ENCODE measurements at regions not wholly inside any gene's neighbourhood (a gene's known extent, or its start where the extent isn't known, plus 50 kb on each side); places are given as distances from the start of the nearest gene placed in this dataset.
"Not testable (repeated sequence)": the region's sequence is repeated elsewhere in the genome, so short reads cannot be mapped to it uniquely, and the experiment has no call there.

DNA sequence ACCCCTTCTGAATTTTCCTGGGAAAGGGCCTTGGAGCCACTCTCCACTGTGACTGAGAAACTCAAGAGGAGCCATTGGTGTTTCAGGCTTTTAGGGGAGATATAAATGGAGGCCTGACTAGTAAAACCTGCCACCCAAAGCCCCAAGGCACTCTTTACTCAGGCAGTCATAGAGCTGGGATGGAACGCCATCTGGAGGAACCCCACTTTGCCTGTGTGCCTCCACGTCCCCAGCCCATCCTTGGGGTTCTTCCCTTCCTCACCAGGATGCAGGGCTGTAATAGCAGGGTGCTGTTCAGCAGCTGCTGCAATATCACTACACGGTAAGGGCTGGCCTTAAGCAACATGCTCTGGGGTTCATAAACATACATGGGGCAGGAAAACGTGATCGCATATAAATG is 232.6 kb downstream of the BAMBI start:
- no peaks in the 10 kb centered on the region for H3K36me3 Mint-ChIP-seq
- no peaks in the 10 kb centered on the region for H3K4me1 Mint-ChIP-seq
- H3K27ac Mint-ChIP-seq = no peak overlapping the region
- H3K27me3 Mint-ChIP-seq = no peaks in the 10 kb centered on the region
- no peaks in the 10 kb centered on the region for H3K9me3 Mint-ChIP-seq
- H3K4me3 Mint-ChIP-seq = no peak overlapping the region

DNA sequence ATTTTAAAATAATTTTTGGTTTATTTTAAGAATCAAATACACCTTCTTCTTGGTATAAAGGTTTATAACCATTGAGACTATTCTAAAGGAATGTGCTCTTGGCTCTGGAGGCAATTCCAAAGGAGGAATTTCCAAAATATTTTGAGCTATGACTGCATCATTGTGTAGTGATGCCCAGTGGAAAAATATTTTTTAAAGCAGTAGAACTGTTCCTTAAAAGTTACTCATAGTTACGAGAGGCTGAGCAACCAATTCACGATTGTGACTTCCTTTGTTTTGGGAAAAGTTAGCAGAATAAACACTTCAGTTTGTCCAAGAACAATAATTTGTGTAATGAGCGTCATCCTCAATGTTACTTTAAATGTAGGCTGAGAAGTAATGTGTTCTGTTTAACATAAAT is 233.6 kb downstream of the BAMBI start:
- no peaks in the 10 kb centered on the region for H3K36me3 Mint-ChIP-seq
- no peak overlapping the region for H3K27ac Mint-ChIP-seq
- no peaks in the 10 kb centered on the region for H3K4me1 Mint-ChIP-seq
- no peaks in the 10 kb centered on the region for H3K27me3 Mint-ChIP-seq
- H3K9me3 Mint-ChIP-seq = no peaks in the 10 kb centered on the region
- no peak overlapping the region for H3K4me3 Mint-ChIP-seq

DNA sequence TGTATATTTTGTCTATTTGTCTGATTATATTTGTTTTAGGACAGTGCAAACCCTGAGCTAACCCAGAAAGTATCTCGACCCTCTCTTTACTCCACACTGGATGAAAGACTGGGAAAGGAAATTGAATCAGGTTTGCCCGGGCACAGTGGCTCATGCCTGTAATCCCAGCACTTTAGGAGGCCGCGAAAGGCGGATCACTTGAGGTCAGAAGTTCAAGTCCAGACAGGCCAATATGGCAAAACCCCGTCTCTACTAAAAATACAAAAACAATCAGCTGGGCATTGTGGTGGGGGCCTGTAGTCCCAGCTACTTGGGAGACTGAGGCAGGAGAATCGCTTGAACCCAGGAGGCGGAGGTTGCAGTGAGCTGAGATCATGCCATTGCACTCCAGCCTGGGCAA is 234.2 kb downstream of the BAMBI start:
- not testable (repeated sequence) for H3K9me3 Mint-ChIP-seq, H3K4me3 Mint-ChIP-seq, H3K27ac Mint-ChIP-seq, H3K4me1 Mint-ChIP-seq, H3K36me3 Mint-ChIP-seq, H3K27me3 Mint-ChIP-seq

DNA sequence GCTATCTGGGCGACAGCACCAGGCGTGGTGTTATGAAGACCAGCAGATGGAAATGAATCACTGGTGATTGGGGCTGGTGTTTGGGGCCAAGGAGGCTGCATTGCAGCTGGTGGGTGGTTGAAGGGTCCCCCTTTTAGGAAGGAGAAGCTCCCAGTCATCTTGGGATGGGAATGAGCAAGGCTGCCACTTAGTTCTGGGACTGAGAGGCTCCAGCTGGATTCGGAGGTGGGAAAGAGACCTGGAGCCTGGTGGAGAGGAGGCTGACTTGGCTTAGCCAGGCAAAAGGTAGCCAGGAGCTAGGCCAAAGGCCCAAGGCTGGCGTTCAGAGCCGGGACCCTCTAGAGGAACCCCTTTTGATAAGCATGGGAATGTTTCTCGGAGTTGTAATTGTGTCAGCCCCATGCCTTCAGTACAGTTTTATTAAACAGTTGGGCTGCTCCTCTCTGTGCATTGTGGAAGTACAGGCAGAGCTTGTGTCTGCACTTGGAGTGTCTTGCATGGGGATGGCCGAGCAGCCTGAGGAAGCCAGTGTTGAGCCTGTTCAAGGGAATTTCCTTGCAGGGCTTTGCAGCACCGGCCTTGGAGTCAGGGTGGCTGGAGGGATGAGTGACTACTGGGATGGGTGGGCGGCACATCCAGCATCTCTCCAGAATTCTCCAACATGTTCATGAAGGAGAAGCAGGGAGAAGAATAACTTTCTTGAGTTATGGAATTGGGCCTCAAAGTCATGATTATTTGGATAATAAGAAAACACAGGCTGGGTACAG is 234.9 kb downstream of the BAMBI start:
- H3K4me1 Mint-ChIP-seq = no peaks in the 10 kb centered on the region
- H3K9me3 Mint-ChIP-seq = no peaks in the 10 kb centered on the region

DNA sequence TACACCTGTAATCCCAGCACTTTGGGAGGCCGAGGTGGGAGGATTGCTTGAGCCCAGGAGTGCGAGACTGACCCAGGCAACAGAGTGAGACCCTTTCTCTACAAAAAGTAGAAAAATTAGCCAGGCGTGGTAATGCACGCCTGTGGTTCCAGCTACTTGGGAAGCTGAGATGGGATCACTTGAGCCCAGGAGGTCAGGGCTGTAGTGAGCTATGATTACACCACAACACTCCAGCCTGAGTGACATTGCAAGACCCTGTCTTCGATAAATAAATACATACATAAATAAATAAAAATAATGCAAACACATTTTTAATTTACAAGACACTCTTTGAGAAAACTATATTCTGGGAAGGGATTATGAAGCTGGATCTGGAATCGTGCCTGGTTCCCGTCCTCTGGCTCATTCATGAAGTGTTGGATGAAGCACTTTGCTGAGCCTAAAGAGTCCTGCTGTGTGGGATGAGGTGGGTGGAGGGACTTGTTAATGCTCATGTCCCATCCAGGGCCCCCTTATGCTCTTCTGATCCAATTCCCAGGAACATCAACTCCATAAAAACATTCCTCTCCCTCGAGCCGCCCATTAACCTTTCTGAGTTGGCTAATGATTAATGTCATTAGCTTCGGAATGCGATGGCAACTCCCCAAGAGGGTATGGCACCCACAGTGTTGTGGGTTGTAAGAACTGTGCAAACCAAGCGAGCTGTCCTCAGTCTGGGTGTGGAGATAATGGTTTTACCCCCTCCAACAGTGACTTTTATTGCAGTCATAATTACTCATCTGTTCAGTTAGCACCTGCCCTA is 236.3 kb downstream of the BAMBI start:
- H3K9me3 Mint-ChIP-seq = no peaks in the 10 kb centered on the region
- H3K27ac Mint-ChIP-seq = no peak overlapping the region
- H3K27me3 Mint-ChIP-seq = no peaks in the 10 kb centered on the region
- H3K4me1 Mint-ChIP-seq = no peaks in the 10 kb centered on the region
- no peaks in the 10 kb centered on the region for H3K36me3 Mint-ChIP-seq
- H3K4me3 Mint-ChIP-seq = no peak overlapping the region

More for the DNA sequence above, 234.9 kb downstream of the BAMBI start:
- Mint-ChIP-seq H3K4me3 (no peak overlapping the region), H3K36me3 (no peaks in the 10 kb centered on the region), H3K27me3 (no peaks in the 10 kb centered on the region), H3K27ac (no peak overlapping the region)

DNA sequence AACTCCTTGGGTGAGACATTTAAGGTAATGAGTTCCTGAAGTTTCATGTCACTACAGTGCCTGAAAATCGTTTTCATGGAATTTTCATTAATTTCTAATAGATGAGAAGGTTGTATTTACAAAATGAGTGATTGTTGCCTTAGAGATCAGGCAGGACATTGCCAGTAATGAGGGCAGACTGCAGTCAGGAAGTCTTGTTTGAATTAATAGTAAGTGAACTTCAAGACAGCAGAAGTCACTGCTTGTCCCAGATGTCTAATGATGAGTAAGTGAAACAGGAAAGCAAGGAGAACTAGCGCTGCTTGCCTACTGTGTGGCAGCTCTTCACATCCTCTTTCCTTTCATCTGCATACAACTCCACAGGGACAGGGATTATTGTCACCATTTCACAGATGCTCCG is 237.4 kb downstream of the BAMBI start:
- Mint-ChIP-seq H3K4me1 (no peaks in the 10 kb centered on the region), H3K27ac (no peak overlapping the region), H3K27me3 (no peaks in the 10 kb centered on the region), H3K9me3 (no peaks in the 10 kb centered on the region), H3K4me3 (no peak overlapping the region), H3K36me3 (no peaks in the 10 kb centered on the region)

DNA sequence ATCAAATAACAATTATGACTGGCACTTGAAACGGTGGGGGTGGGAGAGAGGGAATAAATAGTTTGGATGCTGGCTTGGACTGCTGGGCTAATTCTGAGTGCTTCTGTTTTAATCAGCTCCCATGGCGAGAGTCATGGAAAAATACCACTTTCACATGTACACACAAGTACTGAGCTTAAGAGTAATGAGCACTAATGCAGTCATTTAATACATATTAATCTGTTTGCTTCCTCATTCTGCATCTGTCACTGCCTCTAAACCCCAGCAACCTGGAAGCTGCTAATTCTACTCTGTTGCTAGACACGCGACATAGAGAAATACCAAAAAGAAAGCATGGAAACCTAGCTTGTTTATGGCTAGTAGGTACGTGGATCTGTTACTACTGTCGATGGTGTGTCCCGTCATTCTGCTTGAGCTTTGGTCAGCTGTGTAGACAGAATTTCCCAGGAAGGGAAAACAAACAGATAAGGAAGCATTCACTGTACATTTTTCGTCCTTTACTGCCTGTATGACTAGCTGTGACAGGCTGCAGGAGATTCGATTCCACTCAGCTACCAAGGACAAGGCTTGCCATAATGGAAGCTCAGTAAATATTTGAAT is 238.8 kb downstream of the BAMBI start:
- Mint-ChIP-seq H3K36me3 (no peaks in the 10 kb centered on the region), H3K4me1 (no peaks in the 10 kb centered on the region)

DNA sequence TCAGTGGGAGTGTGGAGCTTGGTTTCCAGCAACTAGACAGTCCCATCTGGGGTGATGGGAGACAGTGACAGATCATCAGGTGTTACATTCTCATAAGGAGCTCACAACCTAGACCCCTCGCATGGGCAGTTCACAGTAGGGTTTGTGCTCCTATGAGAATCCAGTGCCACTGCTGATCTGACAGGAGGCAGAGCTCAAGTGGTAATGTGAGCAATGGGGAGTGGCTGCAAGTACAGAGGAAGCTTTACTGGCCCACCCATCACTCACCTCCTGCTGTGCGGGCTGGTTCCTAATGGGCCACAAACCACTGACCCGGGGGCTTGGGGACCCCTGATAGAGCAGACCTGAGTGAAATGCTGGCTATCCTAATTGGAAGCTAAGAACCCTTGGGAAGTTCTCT is 242.8 kb downstream of the BAMBI start:
- H3K4me1 Mint-ChIP-seq = no peaks in the 10 kb centered on the region
- no peak overlapping the region for H3K27ac Mint-ChIP-seq
- no peaks in the 10 kb centered on the region for H3K36me3 Mint-ChIP-seq
- H3K4me3 Mint-ChIP-seq = no peak overlapping the region
- peaks cover 7% of the 10 kb centered on the region for H3K27me3 Mint-ChIP-seq
- no peaks in the 10 kb centered on the region for H3K9me3 Mint-ChIP-seq

More for the DNA sequence above, 238.8 kb downstream of the BAMBI start:
- Mint-ChIP-seq H3K27ac (no peak overlapping the region), H3K27me3 (no peaks in the 10 kb centered on the region), H3K4me3 (no peak overlapping the region), H3K9me3 (no peaks in the 10 kb centered on the region)

DNA sequence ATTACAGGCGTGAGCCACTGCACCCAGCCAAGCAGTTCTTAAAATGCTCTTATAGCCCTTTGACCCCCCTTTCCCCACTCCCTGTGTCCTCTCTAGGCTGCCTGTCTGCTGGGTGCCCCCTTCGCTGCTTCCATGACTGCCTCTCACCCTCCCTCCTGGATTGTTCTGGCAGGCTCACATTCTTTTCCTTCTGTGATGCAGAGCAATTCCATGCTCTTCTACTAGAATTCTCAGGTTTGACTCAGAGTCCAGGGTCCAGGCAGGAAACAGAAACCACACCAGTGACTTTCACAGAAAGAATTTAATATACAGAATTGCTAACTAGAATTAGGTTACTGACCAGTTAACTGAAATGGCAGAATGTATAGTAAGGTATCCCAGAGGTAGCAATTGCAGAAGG is 244.8 kb downstream of the BAMBI start:
- no peaks in the 10 kb centered on the region for H3K36me3 Mint-ChIP-seq
- H3K4me3 Mint-ChIP-seq = no peak overlapping the region
- no peaks in the 10 kb centered on the region for H3K9me3 Mint-ChIP-seq
- H3K4me1 Mint-ChIP-seq = no peaks in the 10 kb centered on the region
- H3K27me3 Mint-ChIP-seq = peaks cover 7% of the 10 kb centered on the region
- no peak overlapping the region for H3K27ac Mint-ChIP-seq

DNA sequence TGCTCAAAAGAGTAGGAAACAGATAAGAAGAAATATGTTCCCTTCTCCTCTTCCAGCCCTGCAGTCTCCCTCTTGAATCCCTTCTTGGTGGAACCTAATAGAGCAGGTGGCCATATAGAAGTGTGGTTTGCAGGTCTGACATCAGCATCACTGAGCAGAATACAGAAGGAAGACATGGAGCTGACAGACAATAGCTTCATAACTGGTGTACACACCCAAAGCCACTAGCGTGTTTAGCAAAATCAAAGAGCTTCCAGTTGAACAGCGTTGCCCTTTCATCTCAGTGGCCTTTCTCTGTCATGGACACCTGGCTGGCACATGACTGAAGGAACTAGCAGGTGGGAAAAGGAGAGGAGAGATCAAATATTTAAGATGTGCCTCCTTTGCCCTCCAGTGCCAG is 245.5 kb downstream of the BAMBI start:
- Mint-ChIP-seq H3K4me3 (no peak overlapping the region), H3K27ac (no peak overlapping the region), H3K36me3 (no peaks in the 10 kb centered on the region), H3K27me3 (peaks cover 7% of the 10 kb centered on the region), H3K9me3 (no peaks in the 10 kb centered on the region), H3K4me1 (no peaks in the 10 kb centered on the region)

DNA sequence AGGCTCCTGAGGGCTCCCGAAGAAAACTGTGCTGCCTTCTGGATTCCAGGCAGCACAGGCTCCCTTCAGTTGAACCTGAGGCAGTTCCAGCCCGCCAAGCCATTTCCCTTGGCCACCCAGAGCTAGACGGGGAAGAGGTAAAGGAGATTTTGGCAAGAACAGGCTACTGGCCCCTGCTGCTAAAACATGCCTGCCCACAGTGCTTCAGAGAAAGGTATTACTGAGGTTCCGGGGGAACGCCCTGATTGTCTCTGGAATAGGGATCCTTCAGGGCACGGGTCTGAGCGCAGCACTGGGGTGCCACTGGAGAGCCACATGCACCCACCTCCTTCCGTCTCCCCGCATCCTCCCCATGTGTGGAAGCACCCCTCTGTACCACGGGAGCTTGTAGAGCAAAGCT is 247.4 kb downstream of the BAMBI start:
- Mint-ChIP-seq H3K27me3 (peaks cover 11% of the 10 kb centered on the region), H3K9me3 (no peaks in the 10 kb centered on the region), H3K36me3 (no peaks in the 10 kb centered on the region), H3K4me3 (no peak overlapping the region), H3K27ac (no peak overlapping the region), H3K4me1 (no peaks in the 10 kb centered on the region)

DNA sequence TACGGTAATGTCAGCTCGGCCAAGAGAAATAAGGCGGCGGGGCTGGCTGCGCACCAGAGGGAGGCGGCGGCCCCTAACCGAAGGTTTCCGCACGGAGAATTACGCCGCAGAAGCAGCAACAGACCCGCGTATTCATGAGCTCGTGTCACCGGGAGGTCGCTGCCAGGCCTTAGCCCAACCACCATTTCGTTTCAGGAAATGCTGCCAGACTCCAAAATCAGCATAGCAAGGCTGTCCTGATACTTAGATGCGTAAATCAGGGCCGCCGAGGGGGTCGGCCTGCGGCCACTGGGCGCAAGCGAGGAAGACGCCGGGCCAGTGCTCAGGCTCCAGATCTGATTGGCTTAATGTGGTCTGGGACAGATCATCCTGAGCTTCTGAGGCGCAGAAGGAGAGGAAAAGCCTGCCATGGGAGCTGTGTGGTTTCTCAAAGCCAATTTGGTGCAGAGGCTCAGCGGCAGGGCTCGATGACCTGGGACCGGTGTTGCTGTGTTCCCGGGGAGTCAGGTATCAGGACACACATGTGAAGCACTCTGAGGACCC is 247.9 kb downstream of the BAMBI start:
- no peaks in the 10 kb centered on the region for H3K9me3 Mint-ChIP-seq
- no peak overlapping the region for H3K27ac Mint-ChIP-seq
- no peak overlapping the region for H3K4me3 Mint-ChIP-seq
- H3K27me3 Mint-ChIP-seq = peaks cover 11% of the 10 kb centered on the region
- no peaks in the 10 kb centered on the region for H3K4me1 Mint-ChIP-seq
- no peaks in the 10 kb centered on the region for H3K36me3 Mint-ChIP-seq

DNA sequence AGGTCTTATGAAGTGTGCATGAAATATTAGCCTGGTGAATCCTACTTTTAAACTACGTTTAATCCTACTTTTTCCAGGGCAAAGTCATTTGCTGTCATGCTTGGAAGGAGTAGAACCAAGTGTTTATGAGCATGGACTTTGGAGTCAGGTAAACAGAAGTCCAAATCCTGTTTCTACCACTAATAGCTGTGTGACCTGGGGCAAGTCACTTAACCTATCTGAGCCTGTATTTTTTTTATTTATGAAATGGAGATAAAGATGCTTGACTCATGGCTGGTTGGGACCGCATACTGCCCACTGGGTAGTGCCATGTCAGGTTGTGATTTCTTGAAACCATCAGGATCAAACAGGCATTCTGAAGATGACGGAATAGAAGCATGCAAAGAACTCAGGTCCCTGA is 249.6 kb downstream of the BAMBI start:
- Mint-ChIP-seq H3K9me3 (no peaks in the 10 kb centered on the region), H3K4me1 (no peaks in the 10 kb centered on the region)

DNA sequence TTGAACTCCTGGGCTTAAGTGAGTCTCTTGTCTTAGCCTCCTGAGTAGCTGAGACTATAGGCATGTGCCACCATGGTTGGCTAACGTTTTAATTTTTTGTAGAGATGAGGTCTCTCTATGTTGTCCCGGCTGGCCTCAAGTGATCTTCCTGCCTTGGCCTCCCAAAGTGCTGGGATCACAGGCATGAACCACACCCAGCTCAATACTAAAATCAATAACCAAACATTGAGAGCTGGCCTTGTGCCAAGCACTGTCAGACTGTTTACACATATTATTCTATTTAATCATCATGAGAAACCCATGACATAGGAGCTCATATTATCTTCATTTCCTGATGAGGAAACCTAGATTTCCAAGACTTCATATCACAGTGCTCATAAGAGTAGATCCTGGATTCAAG is 251.2 kb downstream of the BAMBI start:
- no peak overlapping the region for H3K4me3 Mint-ChIP-seq
- no peak overlapping the region for H3K27ac Mint-ChIP-seq
- H3K36me3 Mint-ChIP-seq = no peaks in the 10 kb centered on the region
- H3K4me1 Mint-ChIP-seq = no peaks in the 10 kb centered on the region
- peaks cover 7% of the 10 kb centered on the region for H3K27me3 Mint-ChIP-seq
- H3K9me3 Mint-ChIP-seq = no peaks in the 10 kb centered on the region

More for the DNA sequence above, 249.6 kb downstream of the BAMBI start:
- Mint-ChIP-seq H3K27me3 (peaks cover 13% of the 10 kb centered on the region), H3K36me3 (no peaks in the 10 kb centered on the region), H3K27ac (no peak overlapping the region), H3K4me3 (no peak overlapping the region)

DNA sequence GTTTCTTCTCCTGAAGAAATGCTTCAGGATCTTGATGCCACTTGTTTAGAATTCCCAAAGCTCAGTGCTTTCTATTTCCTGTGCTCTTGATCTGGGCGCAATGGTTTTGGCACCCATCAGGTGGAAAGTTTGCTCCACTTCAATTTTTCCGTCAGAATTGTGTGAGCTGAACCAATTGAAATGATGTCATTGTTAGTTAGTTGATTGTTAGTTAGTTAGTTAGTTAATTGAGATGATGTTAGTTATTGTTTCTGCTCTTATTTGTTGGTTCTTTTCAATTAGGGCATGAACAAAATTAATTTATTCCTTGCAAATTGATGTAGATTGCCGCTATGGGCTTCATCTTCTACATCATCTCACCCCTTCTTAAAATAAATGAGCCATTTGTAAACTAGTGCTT is 252.6 kb downstream of the BAMBI start:
- Mint-ChIP-seq H3K27me3 (peaks cover 6% of the 10 kb centered on the region), H3K36me3 (peaks cover 2% of the 10 kb centered on the region), H3K9me3 (no peaks in the 10 kb centered on the region), H3K27ac (no peak overlapping the region), H3K4me1 (no peaks in the 10 kb centered on the region), H3K4me3 (no peak overlapping the region)
